ENCODE measurements at regions not wholly inside any gene's neighbourhood (a gene's known extent, or its start where the extent isn't known, plus 50 kb on each side); places are given as distances from the start of the nearest gene placed in this dataset.

GRCh38 chr2:236879416-236879963 is 206.2 kb upstream of the COPS8 start:
- no peak overlapping the region for H3K4me3 ChIP-seq (ENCODE audit: low read depth, low read length)
- no peak for DNase-seq (ENCODE audit: low read depth)
- no peak for TF ChIP-seq CTCF (IDR thresholded peaks at IDR 0.05; ENCODE audit: insufficient read depth, low read length, poor library complexity, severe bottlenecking)
- H3K27me3 ChIP-seq (ENCODE audit: control insufficient read depth, insufficient read depth, low read length) = no peaks in the 10 kb centered on the region
- no peaks in the 10 kb centered on the region for H3K36me3 ChIP-seq (ENCODE audit: control insufficient read depth, insufficient read depth, low read length)

- Histone ChIP-seq H3K27me3 (ENCODE audit: control insufficient read depth, insufficient read depth, low read length) (no peaks in the 10 kb centered on the region), H3K36me3 (ENCODE audit: control insufficient read depth, insufficient read depth, low read length) (no peaks in the 10 kb centered on the region), H3K4me3 (ENCODE audit: low read depth, low read length) (no peak overlapping the region)
- no peak for DNase-seq (ENCODE audit: low read depth)
- no peak for TF ChIP-seq CTCF (IDR thresholded peaks at IDR 0.05; ENCODE audit: insufficient read depth, low read length, poor library complexity, severe bottlenecking)
Observed at GRCh38 chr2:236882074-236882473, 203.6 kb upstream of the COPS8 start.

GRCh38 chr2:236882930-236883329 is 202.8 kb upstream of the COPS8 start:
- no peak for DNase-seq (ENCODE audit: low read depth)
- Histone ChIP-seq H3K27me3 (ENCODE audit: control insufficient read depth, insufficient read depth, low read length) (no peaks in the 10 kb centered on the region), H3K36me3 (ENCODE audit: control insufficient read depth, insufficient read depth, low read length) (no peaks in the 10 kb centered on the region), H3K4me3 (ENCODE audit: low read depth, low read length) (no peak overlapping the region)
- TF ChIP-seq CTCF (IDR thresholded peaks at IDR 0.05; ENCODE audit: insufficient read depth, low read length, poor library complexity, severe bottlenecking) = no peak

GRCh38 chr2:236883819-236884218 is 201.9 kb upstream of the COPS8 start:
- DNase-seq (ENCODE audit: low read depth) = no peak
- no peaks in the 10 kb centered on the region for H3K36me3 ChIP-seq (ENCODE audit: control insufficient read depth, insufficient read depth, low read length)
- TF ChIP-seq CTCF (IDR thresholded peaks at IDR 0.05; ENCODE audit: insufficient read depth, low read length, poor library complexity, severe bottlenecking) = no peak
- H3K4me3 ChIP-seq (ENCODE audit: low read depth, low read length) = no peak overlapping the region
- no peaks in the 10 kb centered on the region for H3K27me3 ChIP-seq (ENCODE audit: control insufficient read depth, insufficient read depth, low read length)

GRCh38 chr2:236884569-236885175 is 201.0 kb upstream of the COPS8 start:
- Histone ChIP-seq H3K4me3 (ENCODE audit: low read depth, low read length) (no peak overlapping the region), H3K27me3 (ENCODE audit: control insufficient read depth, insufficient read depth, low read length) (no peaks in the 10 kb centered on the region), H3K36me3 (ENCODE audit: control insufficient read depth, insufficient read depth, low read length) (no peaks in the 10 kb centered on the region)
- DNase-seq (ENCODE audit: low read depth) = no peak
- no peak for TF ChIP-seq CTCF (IDR thresholded peaks at IDR 0.05; ENCODE audit: insufficient read depth, low read length, poor library complexity, severe bottlenecking)

- no peak for TF ChIP-seq CTCF (IDR thresholded peaks at IDR 0.05; ENCODE audit: insufficient read depth, low read length, poor library complexity, severe bottlenecking)
- Histone ChIP-seq H3K36me3 (ENCODE audit: control insufficient read depth, insufficient read depth, low read length) (no peaks in the 10 kb centered on the region), H3K4me3 (ENCODE audit: low read depth, low read length) (no peak overlapping the region), H3K27me3 (ENCODE audit: control insufficient read depth, insufficient read depth, low read length) (no peaks in the 10 kb centered on the region)
- DNase-seq (ENCODE audit: low read depth) = no peak
Observed at GRCh38 chr2:236886456-236886855, 199.2 kb upstream of the COPS8 start.
